ENCODE measurements at regions not wholly inside any gene's neighbourhood (a gene's known extent, or its start where the extent isn't known, plus 50 kb on each side); places are given as distances from the start of the nearest gene placed in this dataset.

DNA sequence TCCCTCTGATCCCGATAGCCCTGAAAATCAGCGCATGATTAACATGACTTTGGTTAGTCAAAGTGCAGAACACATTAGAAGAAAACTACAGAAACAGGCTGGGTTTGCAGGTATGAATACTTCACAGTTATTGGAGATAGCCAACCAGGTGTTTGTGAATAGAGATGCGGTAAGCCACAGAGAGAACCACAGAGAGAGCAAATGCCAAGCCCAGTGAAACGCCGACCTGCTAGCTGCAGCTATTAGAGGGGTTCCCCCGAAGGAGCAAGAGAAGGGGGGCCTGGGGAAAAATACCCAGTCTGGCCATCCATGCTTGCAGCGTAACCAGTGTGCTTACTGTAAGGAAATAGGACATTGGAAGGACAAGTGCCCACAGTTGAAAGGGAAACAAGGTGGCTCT, 523.9 kb upstream of the CNTN3 start:
- no peak for ATAC-seq (ENCODE audit: low read depth)
- Histone ChIP-seq H3K27me3 (replicated peaks in 1 of 4; ENCODE audit: control extremely low read depth in 1 of 4, control insufficient read depth in 3 of 4, insufficient read depth in 4 of 4, low read length in 3 of 4) (no peaks in the 10 kb centered on the region), H3K4me2 (replicated peaks; ENCODE audit: low read depth, low read length, poor library complexity, severe bottlenecking) (no peak overlapping the region), H3K4me3 (ENCODE audit: control extremely low read depth in 1 of 5, extremely low read depth in 1 of 5, insufficient read depth in 1 of 5, low read depth in 2 of 5, low read length in 4 of 5) (no peak overlapping the region), H3K36me3 (replicated peaks in 1 of 2; ENCODE audit: control extremely low read depth in 1 of 2, control insufficient read depth in 1 of 2, extremely low read depth in 1 of 2, insufficient read depth in 2 of 2, low read length in 1 of 2) (no peaks in the 10 kb centered on the region), H3K79me2 (ENCODE audit: control insufficient read depth, insufficient read depth, low read length) (no peaks in the 10 kb centered on the region), H2AFZ (ENCODE audit: insufficient read depth, low read depth, low read length, poor library complexity, severe bottlenecking) (no peak overlapping the region), H3K9me3 (ENCODE audit: control extremely low read depth in 1 of 3, control insufficient read depth in 2 of 3, insufficient read depth in 1 of 3, low read length in 2 of 3) (peaks cover 0 to 34% (median 0%) of the 10 kb centered on the region in 3 donors), H3K27ac (ENCODE audit: low read length in 2 of 2) (no peak overlapping the region), H3K4me1 (ENCODE audit: control insufficient read depth in 2 of 2, insufficient read depth in 2 of 2, low read length in 2 of 2) (no peaks in the 10 kb centered on the region), H4K20me1 (ENCODE audit: control insufficient read depth, insufficient read depth, low read length, poor library complexity, severe bottlenecking) (no peaks in the 10 kb centered on the region), H3K9ac (ENCODE audit: low read length) (no peak overlapping the region)
- ChIA-PET POLR2A (no interaction called here), CTCF (no interaction called here)
- TF ChIP-seq, protein P1, sequence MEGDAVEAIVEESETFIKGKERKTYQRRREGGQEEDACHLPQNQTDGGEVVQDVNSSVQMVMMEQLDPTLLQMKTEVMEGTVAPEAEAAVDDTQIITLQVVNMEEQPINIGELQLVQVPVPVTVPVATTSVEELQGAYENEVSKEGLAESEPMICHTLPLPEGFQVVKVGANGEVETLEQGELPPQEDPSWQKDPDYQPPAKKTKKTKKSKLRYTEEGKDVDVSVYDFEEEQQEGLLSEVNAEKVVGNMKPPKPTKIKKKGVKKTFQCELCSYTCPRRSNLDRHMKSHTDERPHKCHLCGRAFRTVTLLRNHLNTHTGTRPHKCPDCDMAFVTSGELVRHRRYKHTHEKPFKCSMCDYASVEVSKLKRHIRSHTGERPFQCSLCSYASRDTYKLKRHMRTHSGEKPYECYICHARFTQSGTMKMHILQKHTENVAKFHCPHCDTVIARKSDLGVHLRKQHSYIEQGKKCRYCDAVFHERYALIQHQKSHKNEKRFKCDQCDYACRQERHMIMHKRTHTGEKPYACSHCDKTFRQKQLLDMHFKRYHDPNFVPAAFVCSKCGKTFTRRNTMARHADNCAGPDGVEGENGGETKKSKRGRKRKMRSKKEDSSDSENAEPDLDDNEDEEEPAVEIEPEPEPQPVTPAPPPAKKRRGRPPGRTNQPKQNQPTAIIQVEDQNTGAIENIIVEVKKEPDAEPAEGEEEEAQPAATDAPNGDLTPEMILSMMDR (IDR thresholded peaks at IDR 0.05), result no peak
- TF ChIP-seq EZH2 (IDR thresholded peaks at IDR 0.05; ENCODE audit: borderline replicate concordance, insufficient read depth, low read depth, low read length, poor library complexity, severe bottlenecking), result no peak
- intact Hi-C loops (cut with micrococcal nuclease), result no loop called here
- Mint-ChIP-seq H3K27me3 (no peaks in the 10 kb centered on the region), H3K27ac (no peak overlapping the region), H3K9me3 (ENCODE audit: insufficient read depth) (peaks cover 9% of the 10 kb centered on the region), H3K4me3 (no peak overlapping the region), H3K4me1 (no peaks in the 10 kb centered on the region)
- WGBS (ENCODE audit: insufficient coverage), result 90% methylated on average over 5 of the region's 7 CpGs
- no peak for DNase-seq

DNA sequence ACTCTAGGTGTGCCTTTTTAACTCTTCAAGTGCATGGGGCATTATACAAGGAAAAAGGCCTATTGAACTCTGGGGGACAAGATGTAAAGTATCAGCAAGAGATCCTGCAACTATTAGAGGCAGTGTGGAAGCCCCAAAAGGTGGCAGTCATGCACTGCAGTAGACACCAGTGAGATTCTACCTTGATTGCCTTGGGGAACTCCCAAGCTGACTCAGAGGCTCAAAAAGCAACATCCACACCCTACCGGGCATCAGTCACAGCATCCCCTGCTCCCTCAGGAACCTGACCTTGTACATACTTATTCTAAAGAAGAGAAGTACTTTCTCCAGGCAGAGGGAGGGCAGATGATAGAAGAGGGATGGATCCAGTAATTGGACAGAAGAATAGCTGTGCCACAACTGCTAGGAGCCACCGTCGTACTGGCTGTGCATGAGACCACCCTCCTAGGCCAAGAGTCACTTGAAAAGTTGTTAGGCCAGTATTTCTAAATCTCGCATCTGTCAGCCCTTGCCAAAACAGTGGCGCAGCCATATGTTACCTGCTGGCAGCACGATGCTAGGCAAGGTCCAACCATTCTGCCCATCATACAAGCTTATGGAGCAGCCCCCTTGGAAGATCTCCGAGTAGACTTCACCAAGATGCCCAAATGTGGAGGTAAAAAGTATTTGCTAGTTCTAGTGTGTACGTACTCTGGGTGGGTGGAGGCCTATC, 523.1 kb upstream of the FRG2C start:
- no peaks in the 10 kb centered on the region for H3K27me3 Mint-ChIP-seq
- H3K27ac Mint-ChIP-seq, result no peak overlapping the region
- no peaks in the 10 kb centered on the region for H4K20me1 ChIP-seq (ENCODE audit: control insufficient read depth, insufficient read depth, low read length, poor library complexity, severe bottlenecking)
- TF ChIP-seq, protein P1 (IDR thresholded peaks at IDR 0.05), result no peak
- no peak for TF ChIP-seq EZH2 (IDR thresholded peaks at IDR 0.05; ENCODE audit: borderline replicate concordance, insufficient read depth, low read depth, low read length, poor library complexity, severe bottlenecking)
- H3K36me3 ChIP-seq (replicated peaks in 1 of 2; ENCODE audit: control extremely low read depth in 1 of 2, control insufficient read depth in 1 of 2, extremely low read depth in 1 of 2, insufficient read depth in 2 of 2, low read length in 1 of 2), result no peaks in the 10 kb centered on the region
- H3K4me3 ChIP-seq (ENCODE audit: control extremely low read depth in 1 of 5, extremely low read depth in 1 of 5, insufficient read depth in 1 of 5, low read depth in 2 of 5, low read length in 4 of 5), result no peak overlapping the region
- DNase-seq (no peak), ATAC-seq (ENCODE audit: low read depth) (no peak)
- no peak overlapping the region for H2AFZ ChIP-seq (ENCODE audit: insufficient read depth, low read depth, low read length, poor library complexity, severe bottlenecking)
- H3K27me3 ChIP-seq (replicated peaks in 1 of 4; ENCODE audit: control extremely low read depth in 1 of 4, control insufficient read depth in 3 of 4, insufficient read depth in 4 of 4, low read length in 3 of 4), result no peaks in the 10 kb centered on the region
- no peaks in the 10 kb centered on the region for H3K4me1 ChIP-seq (ENCODE audit: control insufficient read depth in 2 of 2, insufficient read depth in 2 of 2, low read length in 2 of 2)
- peaks cover 0 to 34% (median 0%) of the 10 kb centered on the region in 3 donors for H3K9me3 ChIP-seq (ENCODE audit: control extremely low read depth in 1 of 3, control insufficient read depth in 2 of 3, insufficient read depth in 1 of 3, low read length in 2 of 3)
- no peaks in the 10 kb centered on the region for H3K4me1 Mint-ChIP-seq
- no peak overlapping the region for H3K4me2 ChIP-seq (replicated peaks; ENCODE audit: low read depth, low read length, poor library complexity, severe bottlenecking)
- no peak overlapping the region for H3K4me3 Mint-ChIP-seq
- H3K9ac ChIP-seq (ENCODE audit: low read length), result no peak overlapping the region
- POLR2A ChIA-PET, result no interaction called here
- H3K27ac ChIP-seq (ENCODE audit: low read length in 2 of 2), result no peak overlapping the region
- 96% methylated on average over 6 of the region's 8 CpGs for WGBS (ENCODE audit: insufficient coverage)
- CTCF ChIA-PET, result no interaction called here
- intact Hi-C loops (cut with micrococcal nuclease), result no loop called here
- no peaks in the 10 kb centered on the region for H3K79me2 ChIP-seq (ENCODE audit: control insufficient read depth, insufficient read depth, low read length)
- H3K9me3 Mint-ChIP-seq (ENCODE audit: insufficient read depth), result peaks cover 9% of the 10 kb centered on the region
